ENCODE measurements at regions not wholly inside any gene's neighbourhood (a gene's known extent, or its start where the extent isn't known, plus 50 kb on each side); places are given as distances from the start of the nearest gene placed in this dataset.

DNA sequence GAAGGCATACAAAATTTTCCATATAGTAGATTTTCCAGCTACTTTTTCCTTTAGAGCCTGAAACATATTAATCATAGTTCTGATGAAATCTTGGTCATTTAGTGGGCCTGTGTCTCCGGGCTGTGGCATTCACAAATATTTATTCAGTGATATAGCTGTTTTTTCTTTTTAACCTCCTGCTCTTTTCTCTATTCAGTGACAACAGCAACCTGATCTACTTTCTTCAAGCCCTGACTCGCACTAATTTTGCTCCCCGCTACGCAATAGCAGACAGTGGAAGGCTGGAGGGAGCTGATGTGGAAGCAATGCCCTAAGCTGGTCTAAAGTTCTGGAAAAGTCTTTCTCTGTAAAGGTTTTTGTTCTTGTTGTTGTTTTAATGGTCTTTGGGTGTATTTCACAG, 289.7 kb downstream of the SLITRK6 start:
- H3K4me2 ChIP-seq (ENCODE audit: low read length): no peak overlapping the region
- H3K4me1 ChIP-seq (ENCODE audit: control insufficient read depth, low read length): no peaks in the 10 kb centered on the region
- H3K79me2 ChIP-seq (ENCODE audit: control insufficient read depth, low read length): no peaks in the 10 kb centered on the region
- H4K20me1 ChIP-seq (ENCODE audit: control insufficient read depth, insufficient read depth, low read depth, low read length): no peaks in the 10 kb centered on the region
- H3K36me3 ChIP-seq (ENCODE audit: control insufficient read depth, low read length): no peaks in the 10 kb centered on the region
- TF ChIP-seq, protein P1, sequence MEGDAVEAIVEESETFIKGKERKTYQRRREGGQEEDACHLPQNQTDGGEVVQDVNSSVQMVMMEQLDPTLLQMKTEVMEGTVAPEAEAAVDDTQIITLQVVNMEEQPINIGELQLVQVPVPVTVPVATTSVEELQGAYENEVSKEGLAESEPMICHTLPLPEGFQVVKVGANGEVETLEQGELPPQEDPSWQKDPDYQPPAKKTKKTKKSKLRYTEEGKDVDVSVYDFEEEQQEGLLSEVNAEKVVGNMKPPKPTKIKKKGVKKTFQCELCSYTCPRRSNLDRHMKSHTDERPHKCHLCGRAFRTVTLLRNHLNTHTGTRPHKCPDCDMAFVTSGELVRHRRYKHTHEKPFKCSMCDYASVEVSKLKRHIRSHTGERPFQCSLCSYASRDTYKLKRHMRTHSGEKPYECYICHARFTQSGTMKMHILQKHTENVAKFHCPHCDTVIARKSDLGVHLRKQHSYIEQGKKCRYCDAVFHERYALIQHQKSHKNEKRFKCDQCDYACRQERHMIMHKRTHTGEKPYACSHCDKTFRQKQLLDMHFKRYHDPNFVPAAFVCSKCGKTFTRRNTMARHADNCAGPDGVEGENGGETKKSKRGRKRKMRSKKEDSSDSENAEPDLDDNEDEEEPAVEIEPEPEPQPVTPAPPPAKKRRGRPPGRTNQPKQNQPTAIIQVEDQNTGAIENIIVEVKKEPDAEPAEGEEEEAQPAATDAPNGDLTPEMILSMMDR (IDR thresholded peaks at IDR 0.05; ENCODE audit: low read depth, low read length, poor library complexity, severe bottlenecking): no peak
- no peak for TF ChIP-seq EZH2phosphoT487 (IDR thresholded peaks at IDR 0.05; ENCODE audit: borderline replicate concordance, low read length)
- H3F3A ChIP-seq (ENCODE audit: control insufficient read depth, insufficient read depth): no peaks in the 10 kb centered on the region
- no peaks in the 10 kb centered on the region for H3K27me3 ChIP-seq (ENCODE audit: control insufficient read depth, low read length)
- H3K9me3 ChIP-seq (ENCODE audit: control insufficient read depth, insufficient read depth, low read length): no peaks in the 10 kb centered on the region
- no peak overlapping the region for H3K27ac ChIP-seq (ENCODE audit: low read depth, low read length)
- H3K4me3 ChIP-seq (ENCODE audit: low read length): no peak overlapping the region
- no peaks in the 10 kb centered on the region for H3K9me2 ChIP-seq (replicated peaks; ENCODE audit: control insufficient read depth, low read length)

DNA sequence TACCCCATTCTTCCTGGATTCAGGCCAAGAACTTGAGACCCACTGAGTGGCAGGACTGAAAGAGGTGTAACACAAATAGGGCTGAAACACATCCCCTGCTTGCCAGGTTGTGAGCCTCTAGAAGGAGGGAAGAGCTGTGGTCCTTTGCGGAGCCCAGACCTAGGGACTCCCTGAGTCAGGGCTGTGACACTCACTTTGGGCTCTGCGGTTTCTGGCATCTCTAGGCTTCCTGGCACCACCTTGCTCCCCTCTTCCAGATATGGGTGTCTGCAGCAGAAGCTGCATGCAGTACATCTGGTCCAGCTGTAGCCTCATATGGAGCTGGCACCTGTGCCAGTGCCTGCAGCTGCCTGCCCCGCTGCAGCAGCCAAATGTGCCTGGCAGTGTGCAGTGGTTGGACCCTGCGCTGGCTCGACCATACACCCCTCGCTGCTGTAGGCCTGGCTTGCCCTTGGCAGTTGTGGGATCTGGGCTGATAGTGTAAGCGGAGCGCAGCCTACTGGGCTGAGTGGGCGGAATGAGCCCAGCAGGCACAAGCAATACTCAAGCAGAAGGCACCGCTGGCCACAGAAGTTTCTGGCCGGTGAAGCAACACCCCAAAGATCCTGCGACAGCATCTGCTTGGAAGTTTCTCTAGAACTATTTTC, 290.4 kb downstream of the SLITRK6 start:
- no peaks in the 10 kb centered on the region for H4K20me1 ChIP-seq (ENCODE audit: control insufficient read depth, insufficient read depth, low read depth, low read length)
- no peaks in the 10 kb centered on the region for H3K9me2 ChIP-seq (replicated peaks; ENCODE audit: control insufficient read depth, low read length)
- H3K4me2 ChIP-seq (ENCODE audit: low read length): no peak overlapping the region
- H3K79me2 ChIP-seq (ENCODE audit: control insufficient read depth, low read length): no peaks in the 10 kb centered on the region
- H3K27ac ChIP-seq (ENCODE audit: low read depth, low read length): no peak overlapping the region
- H3K9me3 ChIP-seq (ENCODE audit: control insufficient read depth, insufficient read depth, low read length): no peaks in the 10 kb centered on the region
- TF ChIP-seq, protein P1 (IDR thresholded peaks at IDR 0.05; ENCODE audit: low read depth, low read length, poor library complexity, severe bottlenecking): no peak
- H3F3A ChIP-seq (ENCODE audit: control insufficient read depth, insufficient read depth): no peaks in the 10 kb centered on the region
- no peaks in the 10 kb centered on the region for H3K4me1 ChIP-seq (ENCODE audit: control insufficient read depth, low read length)
- H3K27me3 ChIP-seq (ENCODE audit: control insufficient read depth, low read length): no peaks in the 10 kb centered on the region
- no peak overlapping the region for H3K4me3 ChIP-seq (ENCODE audit: low read length)
- H3K36me3 ChIP-seq (ENCODE audit: control insufficient read depth, low read length): no peaks in the 10 kb centered on the region

GRCh38 chr13:85503797-85504196, 295.4 kb downstream of the SLITRK6 start:
- TF ChIP-seq EZH2phosphoT487 (IDR thresholded peaks at IDR 0.05; ENCODE audit: borderline replicate concordance, low read length): no peak
- TF ChIP-seq, protein P1 (IDR thresholded peaks at IDR 0.05; ENCODE audit: low read depth, low read length, poor library complexity, severe bottlenecking): no peak
- Histone ChIP-seq H3K9me3 (ENCODE audit: control insufficient read depth, insufficient read depth, low read length) (no peaks in the 10 kb centered on the region), H3K79me2 (ENCODE audit: control insufficient read depth, low read length) (no peaks in the 10 kb centered on the region), H3K9me2 (replicated peaks; ENCODE audit: control insufficient read depth, low read length) (no peaks in the 10 kb centered on the region), H3K4me3 (ENCODE audit: low read length) (no peak overlapping the region), H3K27ac (ENCODE audit: low read depth, low read length) (no peak overlapping the region), H3K27me3 (ENCODE audit: control insufficient read depth, low read length) (no peaks in the 10 kb centered on the region), H3K36me3 (ENCODE audit: control insufficient read depth, low read length) (no peaks in the 10 kb centered on the region), H3K4me2 (ENCODE audit: low read length) (no peak overlapping the region), H3F3A (ENCODE audit: control insufficient read depth, insufficient read depth) (no peaks in the 10 kb centered on the region), H4K20me1 (ENCODE audit: control insufficient read depth, insufficient read depth, low read depth, low read length) (no peaks in the 10 kb centered on the region), H3K4me1 (ENCODE audit: control insufficient read depth, low read length) (no peaks in the 10 kb centered on the region)

Data from DOHH2 (cell line).